ENCODE measurements at regions not wholly inside any gene's neighbourhood (a gene's known extent, or its start where the extent isn't known, plus 50 kb on each side); places are given as distances from the start of the nearest gene placed in this dataset.

DNA sequence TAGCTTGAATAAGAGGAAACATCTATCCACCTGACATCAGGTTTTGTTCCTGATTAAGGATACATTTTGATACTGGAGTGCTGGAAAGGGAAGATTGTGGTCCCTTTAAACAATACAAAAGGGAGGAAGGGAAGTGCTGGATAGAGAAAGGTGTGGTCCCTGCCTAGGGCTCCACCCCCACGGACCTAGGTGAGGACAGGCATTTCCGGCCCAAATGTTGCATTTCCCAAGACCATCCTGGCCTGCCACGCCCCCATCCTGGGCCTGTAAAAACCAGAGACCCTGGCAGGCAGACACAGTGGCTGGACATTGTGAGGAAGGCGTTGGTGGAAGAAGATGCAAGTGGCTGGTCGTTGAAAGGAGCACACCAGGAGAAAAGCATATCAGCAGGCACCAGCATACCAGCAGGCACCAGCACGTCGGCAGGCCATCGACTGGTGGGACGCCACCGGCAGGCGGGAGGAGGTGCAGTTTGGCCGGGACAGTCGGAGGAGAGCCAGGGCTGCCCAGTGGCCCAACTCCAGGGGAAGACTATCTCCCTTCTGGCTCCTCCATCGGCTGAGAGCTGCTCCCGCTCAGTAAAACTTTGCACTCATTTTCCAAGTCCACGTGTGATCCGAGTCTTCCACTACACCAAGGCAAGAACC is 53.2 kb upstream of the AMN1 start:
- no peak for DNase-seq (ENCODE audit: low spot score)

DNA sequence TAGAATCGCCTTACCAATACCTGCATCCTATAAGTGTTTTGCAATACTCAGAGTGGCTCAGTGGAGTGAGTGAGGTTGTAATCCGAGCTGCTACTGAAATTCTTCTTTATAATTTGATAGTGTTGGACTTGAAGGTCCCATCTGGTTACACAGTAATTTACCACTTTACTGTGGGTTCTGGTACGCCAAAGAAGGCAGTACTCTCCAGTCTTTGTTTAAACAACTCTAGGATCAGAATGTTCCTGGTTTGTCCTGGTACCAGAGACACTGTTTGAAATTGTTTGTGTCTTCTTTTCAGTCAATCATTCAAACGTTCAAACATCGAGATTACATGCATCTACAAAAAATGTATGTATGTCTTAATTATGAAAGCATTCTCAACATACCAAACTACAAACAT is 51.3 kb upstream of the AMN1 start:
- no peak for DNase-seq (ENCODE audit: low spot score)

DNA sequence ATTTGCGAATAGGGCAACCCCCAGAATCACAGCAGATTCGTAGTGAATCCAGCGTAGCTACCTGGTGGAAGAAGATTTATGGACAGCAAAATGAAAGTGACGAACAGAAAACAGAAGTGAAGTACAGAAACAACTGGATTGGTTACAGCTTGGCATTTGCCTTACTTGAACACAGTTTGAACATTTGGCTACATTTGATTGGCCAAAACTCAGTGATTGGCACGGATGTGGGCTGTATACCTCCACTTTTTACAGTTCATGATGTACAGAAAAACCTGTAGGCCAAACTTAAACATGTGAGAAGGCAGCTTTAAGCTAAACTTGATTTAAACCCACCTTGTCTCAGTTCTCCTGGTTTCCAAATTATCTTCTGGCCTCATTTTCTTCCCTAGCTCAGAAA is 49.9 kb upstream of the AMN1 start:
- DNase-seq (ENCODE audit: low spot score), result no peak
